SK-MEL-5 (cell line): ENCODE measurements at regions not wholly inside any gene's neighbourhood (a gene's known extent, or its start where the extent isn't known, plus 50 kb on each side); places are given as distances from the start of the nearest gene placed in this dataset.

Source experiments
- DNase-seq: peaks from one replicate; pipeline ENCODE4 v3.0.0-alpha.2; 2016; ENCODE audit warnings: low read depth, low spot score
- in situ Hi-C: cut with HindIII; loops from 2 replicates; pipeline ENCODE4 v1.10.0; 2016; ENCODE audit warnings: low sequenced_read_pairs, high pct_unique_total_duplicates, low pct_unique_long_range_greater_than_20kb

DNA sequence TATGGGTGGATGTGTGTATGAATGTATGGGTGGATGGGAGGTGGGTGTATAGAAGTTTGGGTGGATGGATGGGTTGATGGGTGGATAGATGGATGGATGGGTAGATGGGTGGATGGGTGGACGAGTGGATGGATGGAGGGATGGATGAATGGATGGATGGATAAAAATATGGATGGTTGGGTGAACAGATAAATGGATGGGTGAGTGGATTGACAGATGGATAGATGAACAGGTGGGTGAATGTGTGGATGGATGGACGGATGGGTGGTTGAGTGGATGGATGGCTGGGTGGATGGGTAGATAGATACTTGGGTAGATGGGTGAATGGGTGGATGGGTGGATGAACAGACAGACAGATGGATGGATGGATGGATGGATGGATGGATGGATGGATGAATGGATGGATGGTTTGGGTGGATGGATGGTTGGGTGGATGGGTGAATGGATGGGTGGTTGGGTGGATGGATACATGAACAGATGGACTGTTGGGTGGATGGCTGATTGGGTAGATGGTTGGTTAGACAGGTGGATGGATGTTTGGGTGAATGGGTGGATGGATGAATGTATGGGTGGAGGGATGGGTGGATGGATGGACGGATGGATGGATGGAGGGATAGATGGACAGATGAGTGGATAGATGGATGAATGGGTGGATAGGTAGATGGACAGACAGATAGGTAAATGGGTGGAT lies 166.8 kb downstream of the IRX2 start:
- DNase-seq: no peak
- in situ Hi-C loops: no loop called here

DNA sequence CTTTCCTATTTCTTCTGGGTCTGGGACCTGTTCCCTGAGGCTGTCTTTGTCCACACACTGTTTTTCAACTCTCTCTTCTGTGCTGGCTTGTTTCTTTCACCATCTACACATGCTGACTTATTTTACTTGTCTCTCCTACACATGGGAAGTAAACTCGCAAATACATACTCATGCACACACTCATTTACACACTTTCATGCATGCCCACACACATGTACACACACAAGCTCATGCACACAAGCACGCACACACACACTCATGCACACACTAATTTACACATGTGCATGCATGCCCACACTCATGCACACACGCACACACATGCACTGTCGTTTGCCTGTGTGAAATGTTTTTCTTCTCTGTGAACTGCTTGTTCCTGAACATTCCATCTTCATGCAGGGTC lies 169.0 kb downstream of the IRX2 start:
- in situ Hi-C loops: no loop called here
- DNase-seq: no peak

GRCh38 chr5:2582106-2582505 lies 169.4 kb downstream of the IRX2 start:
- no peak for DNase-seq
- in situ Hi-C loops: no loop called here

- in situ Hi-C loops: no loop called here
- DNase-seq: no peak
Measured at GRCh38 chr5:2581418-2581817, 170.1 kb downstream of the IRX2 start.

- in situ Hi-C loops: no loop called here
- DNase-seq: no peak
Measured at GRCh38 chr5:2579126-2579525, 172.4 kb downstream of the IRX2 start.

DNA sequence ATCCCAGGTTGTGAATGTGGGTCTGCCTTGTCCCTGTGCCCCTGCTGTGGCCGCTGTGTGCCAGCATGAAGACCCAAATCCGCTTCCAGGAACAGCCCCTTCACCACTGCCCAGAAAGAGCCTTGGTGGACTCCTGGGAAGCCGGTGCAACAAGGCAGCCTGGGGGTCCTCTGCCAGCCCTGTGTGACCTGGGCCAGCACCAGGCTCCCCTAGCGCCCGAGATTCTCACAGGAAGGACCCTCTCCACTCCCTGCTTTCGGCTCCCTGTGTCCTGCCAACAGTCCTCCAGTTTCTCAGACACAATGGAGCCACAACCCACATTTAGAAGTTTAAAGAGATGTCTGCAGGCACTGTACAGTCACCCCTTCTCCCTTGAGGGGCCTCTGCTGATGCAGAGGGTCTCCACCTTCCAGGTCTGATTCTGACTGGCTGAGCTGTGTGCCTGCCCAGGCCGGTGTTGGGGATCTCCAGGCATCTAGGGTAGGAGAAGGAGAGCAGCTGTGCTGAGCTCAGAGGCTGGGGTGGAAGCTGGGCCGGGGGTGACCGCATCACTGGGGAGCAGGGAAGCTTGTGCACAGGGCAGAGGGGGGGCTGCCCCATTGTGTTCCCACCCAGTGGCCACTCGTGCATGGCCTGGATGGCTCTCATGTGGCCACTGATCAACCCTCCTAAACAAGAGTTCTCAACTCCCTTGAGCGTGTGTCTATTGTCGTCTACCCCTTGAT lies 174.0 kb downstream of the IRX2 start:
- no peak for DNase-seq
- in situ Hi-C loops: no loop called here

- no peak for DNase-seq
- in situ Hi-C loops: no loop called here
Measured at GRCh38 chr5:2576823-2577222, 174.7 kb downstream of the IRX2 start.

- no peak for DNase-seq
- in situ Hi-C loops: no loop called here
Measured at GRCh38 chr5:2575871-2576270, 175.6 kb downstream of the IRX2 start.

- in situ Hi-C loops: no loop called here
Measured at GRCh38 chr5:2575292-2575691, 176.2 kb downstream of the IRX2 start.

DNA sequence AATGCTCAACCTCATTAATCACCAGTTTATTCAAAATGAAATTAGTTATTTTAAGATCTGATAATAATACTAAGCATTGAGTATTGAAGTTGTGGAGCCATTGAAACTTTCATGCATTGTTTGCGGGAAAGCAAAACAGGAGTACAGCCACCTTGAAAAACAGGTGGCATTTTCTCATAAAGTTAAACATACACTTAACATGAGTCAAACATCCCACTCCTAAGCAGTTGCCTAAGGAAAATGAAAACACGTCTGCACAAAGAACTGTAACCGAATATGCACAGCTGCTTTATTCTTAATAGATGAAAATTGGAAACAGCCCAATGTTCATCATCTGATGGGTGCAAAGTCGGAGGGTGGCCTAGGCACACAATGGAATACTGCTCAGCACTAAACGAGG lies 177.3 kb downstream of the IRX2 start:
- no peak for DNase-seq
- in situ Hi-C loops: no loop called here

More at GRCh38 chr5:2575292-2575691, 176.2 kb downstream of the IRX2 start:
- DNase-seq: no peak

- DNase-seq: no peak
- in situ Hi-C loops: no loop called here
Measured at GRCh38 chr5:2570586-2570985, 180.9 kb downstream of the IRX2 start.

- in situ Hi-C loops: no loop called here
- no peak for DNase-seq
Measured at GRCh38 chr5:2569774-2570542, 181.5 kb downstream of the IRX2 start.

DNA sequence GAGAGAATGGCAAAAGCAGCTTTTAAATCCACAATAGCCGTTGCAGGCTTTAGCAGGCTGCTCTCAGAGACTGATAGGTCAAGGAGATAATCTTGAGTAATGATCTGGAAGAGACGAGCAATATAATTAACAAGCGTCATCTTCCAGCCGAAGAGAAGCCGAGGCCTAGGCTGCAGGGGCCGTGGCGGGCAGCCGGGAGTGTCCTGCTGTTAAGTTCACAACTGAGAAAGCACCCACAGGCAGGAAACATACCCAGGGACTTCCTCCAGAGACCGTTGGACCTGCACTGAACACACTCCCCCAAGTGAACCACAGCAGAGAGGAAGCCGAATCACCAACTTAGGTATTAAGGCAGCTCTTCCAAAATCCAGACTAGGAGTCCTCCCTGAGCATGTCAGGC lies 182.3 kb downstream of the IRX2 start:
- no peak for DNase-seq
- in situ Hi-C loops: no loop called here

DNA sequence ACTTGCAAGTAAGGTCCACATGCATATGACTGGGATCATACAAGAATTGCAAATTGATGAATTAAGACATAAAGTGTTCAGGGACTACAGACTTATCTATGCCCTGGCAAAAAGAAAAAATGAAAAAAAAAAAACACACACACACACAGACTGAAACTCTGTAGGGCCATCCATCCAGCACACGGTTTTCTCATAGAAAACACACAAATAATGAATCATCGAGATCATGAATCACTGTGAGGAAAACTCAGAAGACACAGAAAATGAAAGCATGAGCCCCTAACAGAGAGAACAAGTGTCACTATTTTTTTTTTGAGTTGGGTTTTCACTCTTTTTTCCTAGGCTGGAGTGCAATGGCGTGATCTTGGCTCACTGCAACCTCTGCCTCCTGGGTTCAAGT lies 185.2 kb downstream of the IRX2 start:
- DNase-seq: no peak
- in situ Hi-C loops: no loop called here

- in situ Hi-C loops: no loop called here
- no peak for DNase-seq
Measured at GRCh38 chr5:2565147-2565546, 186.3 kb downstream of the IRX2 start.

DNA sequence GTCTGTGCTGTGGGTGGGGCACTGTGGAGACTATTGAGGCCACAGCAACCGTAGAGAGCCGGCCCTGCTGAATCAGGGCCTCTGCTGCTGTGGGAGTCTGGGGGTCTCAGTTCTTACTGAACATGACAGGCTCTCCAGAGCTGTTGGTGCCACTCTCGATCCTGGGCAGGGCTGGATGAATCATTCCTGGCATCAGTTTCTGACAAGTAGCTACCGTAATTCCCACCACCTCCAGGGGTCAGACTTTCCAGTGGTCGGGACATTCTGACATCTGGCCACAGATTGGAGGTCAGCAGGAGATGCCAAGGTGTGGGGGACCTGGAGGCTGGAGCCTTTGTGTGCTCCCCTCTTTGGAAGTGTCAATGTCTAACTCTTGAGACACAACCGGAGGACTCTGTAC lies 188.4 kb downstream of the IRX2 start:
- in situ Hi-C loops: no loop called here
- DNase-seq: peak; percentile 15

DNA sequence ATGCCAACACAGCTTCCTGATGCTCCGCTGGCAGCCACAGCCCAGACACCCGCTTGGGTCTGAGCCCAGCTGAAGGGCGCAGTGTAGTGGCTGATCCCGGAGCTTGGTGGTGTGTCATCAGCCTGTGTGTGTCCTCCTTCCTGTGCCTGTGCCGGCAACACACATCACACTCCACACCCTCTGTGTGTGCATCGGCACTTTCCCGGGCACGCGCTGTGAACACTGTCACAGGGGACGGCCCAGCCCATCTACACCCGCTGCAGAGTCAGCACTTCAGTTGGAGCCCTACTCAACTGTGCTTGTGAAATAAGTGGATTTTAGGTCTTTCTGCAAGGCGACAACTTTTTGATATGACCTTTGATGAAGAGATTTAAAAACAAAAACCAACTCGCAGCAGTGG lies 189.4 kb downstream of the IRX2 start:
- DNase-seq: no peak
- in situ Hi-C loops: no loop called here

GRCh38 chr5:2560435-2560834 lies 191.0 kb downstream of the IRX2 start:
- in situ Hi-C loops: no loop called here
- DNase-seq: no peak

DNA sequence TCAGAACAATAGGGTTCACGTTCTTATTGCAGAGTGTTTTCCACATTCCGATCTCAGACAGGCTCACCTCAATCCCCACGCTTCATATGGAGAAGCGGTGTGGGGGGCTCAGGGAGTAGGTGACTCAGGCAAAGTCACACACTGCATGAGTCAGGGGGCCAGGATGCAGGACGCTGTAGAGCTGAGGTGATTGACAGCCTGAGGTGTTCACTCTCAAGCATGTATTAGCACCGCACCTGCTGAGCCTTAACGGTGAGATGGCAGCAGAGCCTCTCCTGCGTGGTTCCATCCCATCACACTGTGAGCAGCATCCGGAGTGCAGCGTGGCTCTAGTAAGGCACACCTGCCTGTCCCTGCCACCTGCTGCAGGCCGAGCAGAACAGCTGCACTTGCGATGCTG lies 194.0 kb downstream of the IRX2 start:
- in situ Hi-C loops: no loop called here
- no peak for DNase-seq
